Neural cell (in vitro differentiated cells): ENCODE measurements at regions not wholly inside any gene's neighbourhood (a gene's known extent, or its start where the extent isn't known, plus 50 kb on each side); places are given as distances from the start of the nearest gene placed in this dataset.

Experiments
- H2AFZ ChIP-seq: fragments of 200-600, 300-800 bp; sonication (generic), shearing (Covaris generic); 2 replicates; pipeline ENCODE4 v1.6.0; 2014; ENCODE audit warnings: low read depth, mild to moderate bottlenecking, antibody characterized with exemption, low read length, moderate library complexity
- H3F3A ChIP-seq: fragments of 200-600 bp; shearing (Covaris generic); 2 replicates; pipeline ENCODE4 v1.6.1; 2016; ENCODE audit warnings: mild to moderate bottlenecking, moderate library complexity, mixed read lengths, antibody characterized with exemption, low read length; ENCODE audit not compliant: insufficient read depth, poor library complexity, severe bottlenecking
- H3K27ac ChIP-seq: fragments of 200-600, 300-800 bp; sonication (generic), shearing (Covaris generic); 2 replicates; pipeline ENCODE4 v1.5.1; 2014; ENCODE audit warnings: mild to moderate bottlenecking, low read length, moderate library complexity
- H3K27me3 ChIP-seq: fragments of 300-800, 200-600 bp; sonication (generic), shearing (Covaris generic); 2 replicates; pipeline ENCODE4 v1.6.0; 2014; ENCODE audit warnings: mild to moderate bottlenecking, low read depth, low read length, moderate library complexity; ENCODE audit not compliant: insufficient read depth
- H3K36me3 ChIP-seq: fragments of 300-800, 200-600 bp; sonication (generic), shearing (Covaris generic); 2 replicates; pipeline ENCODE4 v1.5.1; 2014; ENCODE audit warnings: mild to moderate bottlenecking, antibody characterized with exemption, low read length, moderate library complexity; ENCODE audit not compliant: insufficient read depth
- H3K4me2 ChIP-seq: fragments of 300-800, 200-600 bp; sonication (generic), shearing (Covaris generic); 2 replicates; pipeline ENCODE4 v1.6.0; 2014; ENCODE audit warnings: mild to moderate bottlenecking, low read length
- H3K4me3 ChIP-seq: fragments of 300-800, 200-600 bp; sonication (generic), shearing (Covaris generic); 2 replicates; pipeline ENCODE4 v1.5.1; 2014; ENCODE audit warnings: mild to moderate bottlenecking, low read length, moderate library complexity
- H3K79me2 ChIP-seq: fragments of 200-600 bp; shearing (Covaris generic); replicated peaks from 2 replicates; pipeline ENCODE4 v1.6.0; 2014; ENCODE audit warnings: mild to moderate bottlenecking, low read length, moderate library complexity; ENCODE audit not compliant: insufficient read depth
- H3K9ac ChIP-seq: fragments of 300-800, 200-600 bp; sonication (generic), shearing (Covaris generic); 2 replicates; pipeline ENCODE4 v1.6.1; 2016; ENCODE audit warnings: mild to moderate bottlenecking, low read length, mixed read lengths
- H3K9me2 ChIP-seq: fragments of 200-600 bp; shearing (Covaris generic); 2 replicates; pipeline ENCODE4 v1.6.1; 2016; ENCODE audit warnings: mild to moderate bottlenecking, low read length, mixed read lengths; ENCODE audit not compliant: insufficient read depth
- H3K9me3 ChIP-seq: fragments of 200-600, 300-800 bp; sonication (generic), shearing (Covaris generic); 2 replicates; pipeline ENCODE4 v1.6.1; 2016; ENCODE audit warnings: mild to moderate bottlenecking, mixed run types, low read length, moderate library complexity, mixed read lengths
- H4K20me1 ChIP-seq: fragments of 200-600 bp; shearing (Covaris generic); 2 replicates; pipeline ENCODE4 v1.6.1; 2016; ENCODE audit warnings: mild to moderate bottlenecking, mixed run types; ENCODE audit not compliant: insufficient read depth
- CTCF ChIP-seq: fragments of 450-650 bp; IDR thresholded peaks from 2 replicates; pipeline ENCODE4 v1.5.1; 2014; ENCODE audit warnings: antibody characterized with exemption, mild to moderate bottlenecking, moderate library complexity; ENCODE audit not compliant: poor library complexity, severe bottlenecking
- EP300 ChIP-seq: fragments of 450-650 bp; conservative IDR thresholded peaks from 2 replicates; pipeline ENCODE4 v1.6.1; 2014; ENCODE audit warnings: antibody characterized with exemption, mild to moderate bottlenecking, moderate library complexity; ENCODE audit not compliant: poor library complexity, severe bottlenecking
- EZH2 ChIP-seq: fragments of 200-600, 300-800 bp; shearing (Covaris generic), sonication (generic); IDR thresholded peaks from 2 replicates; pipeline ENCODE4 v1.6.1; 2014; ENCODE audit warnings: antibody characterized with exemption, low read length, borderline replicate concordance, mild to moderate bottlenecking; ENCODE audit not compliant: insufficient read depth, poor library complexity, severe bottlenecking
- MXI1 ChIP-seq: fragments of 450-650 bp; conservative IDR thresholded peaks from 2 replicates; pipeline ENCODE4 v1.6.1; 2014; ENCODE audit warnings: antibody characterized with exemption, mild to moderate bottlenecking; ENCODE audit not compliant: poor library complexity, severe bottlenecking
- POLR2AphosphoS5 ChIP-seq: IDR thresholded peaks from 2 replicates; pipeline ENCODE4 v1.6.1; 2012
- RAD21 ChIP-seq: fragments of 450-650 bp; conservative IDR thresholded peaks from 2 replicates; pipeline ENCODE4 v1.6.1; 2014; ENCODE audit warnings: antibody characterized with exemption, mild to moderate bottlenecking, moderate library complexity
- SMC3 ChIP-seq: fragments of 450-650 bp; conservative IDR thresholded peaks from 2 replicates; pipeline ENCODE4 v1.6.1; 2014; ENCODE audit warnings: antibody characterized with exemption, mild to moderate bottlenecking, moderate library complexity; ENCODE audit not compliant: poor library complexity
- TAF1 ChIP-seq: IDR thresholded peaks from 2 replicates; pipeline ENCODE4 v1.6.1; 2012; ENCODE audit warnings: low read depth
- TF ChIP-seq, protein P1 (sequence below): IDR thresholded peaks from 2 replicates; pipeline ENCODE4 v1.6.1; 2012; ENCODE audit warnings: borderline replicate concordance

- H3K36me3 ChIP-seq, result no peaks in the 10 kb centered on the region
- no peaks in the 10 kb centered on the region for H3K9me2 ChIP-seq
- H3F3A ChIP-seq, result no peaks in the 10 kb centered on the region
- no peaks in the 10 kb centered on the region for H3K27me3 ChIP-seq
- no peaks in the 10 kb centered on the region for H3K79me2 ChIP-seq
- H3K9me3 ChIP-seq, result no peaks in the 10 kb centered on the region
- no peak overlapping the region for H3K27ac ChIP-seq
- H4K20me1 ChIP-seq, result no peaks in the 10 kb centered on the region
- H3K4me3 ChIP-seq, result no peak overlapping the region
- H2AFZ ChIP-seq, result no peak overlapping the region
- H3K4me2 ChIP-seq, result no peak overlapping the region
- H3K9ac ChIP-seq, result no peak overlapping the region
- TF ChIP-seq TAF1 (no peak), CTCF (no peak)
Measured at GRCh38 chr9:79501546-79501945, 70.2 kb upstream of the TLE4 start.

- Histone ChIP-seq H3K27me3 (no peaks in the 10 kb centered on the region), H3F3A (no peaks in the 10 kb centered on the region), H3K79me2 (no peaks in the 10 kb centered on the region), H3K9me3 (no peaks in the 10 kb centered on the region), H2AFZ (no peak overlapping the region), H3K36me3 (no peaks in the 10 kb centered on the region), H3K27ac (no peak overlapping the region), H3K9me2 (no peaks in the 10 kb centered on the region), H3K4me3 (no peak overlapping the region), H4K20me1 (no peaks in the 10 kb centered on the region), H3K4me2 (no peak overlapping the region), H3K9ac (no peak overlapping the region)
- no peak for TF ChIP-seq MXI1
- no peak for TF ChIP-seq SMC3
- no peak for TF ChIP-seq EZH2
Measured at GRCh38 chr9:79507801-79508200, 64.0 kb upstream of the TLE4 start.

DNA sequence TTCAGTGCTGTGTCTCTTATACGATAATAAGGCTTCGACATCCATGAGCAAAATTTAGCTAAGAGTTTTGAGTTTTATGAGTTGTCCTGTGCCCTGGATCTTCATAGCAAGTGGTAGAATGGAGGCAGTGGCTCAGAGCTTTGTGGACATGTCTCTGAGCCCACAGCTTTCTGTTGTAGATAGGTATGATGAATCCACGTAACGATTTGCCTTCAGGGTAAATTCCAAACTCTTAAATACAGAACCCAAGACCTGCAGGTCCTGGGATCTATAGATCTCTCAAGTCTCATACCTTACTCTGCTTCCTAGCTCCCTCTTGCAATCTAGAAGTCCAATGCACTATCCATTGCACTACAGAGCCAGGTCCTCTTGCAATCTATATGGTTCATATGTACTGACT is 59.5 kb upstream of the TLE4 start:
- no peaks in the 10 kb centered on the region for H4K20me1 ChIP-seq
- no peaks in the 10 kb centered on the region for H3K27me3 ChIP-seq
- no peaks in the 10 kb centered on the region for H3K79me2 ChIP-seq
- no peaks in the 10 kb centered on the region for H3K36me3 ChIP-seq
- TF ChIP-seq SMC3 (no peak), RAD21 (no peak), EZH2 (no peak), CTCF (no peak), MXI1 (no peak), EP300 (no peak), POLR2AphosphoS5 (no peak), TAF1 (no peak)
- TF ChIP-seq, protein P1, sequence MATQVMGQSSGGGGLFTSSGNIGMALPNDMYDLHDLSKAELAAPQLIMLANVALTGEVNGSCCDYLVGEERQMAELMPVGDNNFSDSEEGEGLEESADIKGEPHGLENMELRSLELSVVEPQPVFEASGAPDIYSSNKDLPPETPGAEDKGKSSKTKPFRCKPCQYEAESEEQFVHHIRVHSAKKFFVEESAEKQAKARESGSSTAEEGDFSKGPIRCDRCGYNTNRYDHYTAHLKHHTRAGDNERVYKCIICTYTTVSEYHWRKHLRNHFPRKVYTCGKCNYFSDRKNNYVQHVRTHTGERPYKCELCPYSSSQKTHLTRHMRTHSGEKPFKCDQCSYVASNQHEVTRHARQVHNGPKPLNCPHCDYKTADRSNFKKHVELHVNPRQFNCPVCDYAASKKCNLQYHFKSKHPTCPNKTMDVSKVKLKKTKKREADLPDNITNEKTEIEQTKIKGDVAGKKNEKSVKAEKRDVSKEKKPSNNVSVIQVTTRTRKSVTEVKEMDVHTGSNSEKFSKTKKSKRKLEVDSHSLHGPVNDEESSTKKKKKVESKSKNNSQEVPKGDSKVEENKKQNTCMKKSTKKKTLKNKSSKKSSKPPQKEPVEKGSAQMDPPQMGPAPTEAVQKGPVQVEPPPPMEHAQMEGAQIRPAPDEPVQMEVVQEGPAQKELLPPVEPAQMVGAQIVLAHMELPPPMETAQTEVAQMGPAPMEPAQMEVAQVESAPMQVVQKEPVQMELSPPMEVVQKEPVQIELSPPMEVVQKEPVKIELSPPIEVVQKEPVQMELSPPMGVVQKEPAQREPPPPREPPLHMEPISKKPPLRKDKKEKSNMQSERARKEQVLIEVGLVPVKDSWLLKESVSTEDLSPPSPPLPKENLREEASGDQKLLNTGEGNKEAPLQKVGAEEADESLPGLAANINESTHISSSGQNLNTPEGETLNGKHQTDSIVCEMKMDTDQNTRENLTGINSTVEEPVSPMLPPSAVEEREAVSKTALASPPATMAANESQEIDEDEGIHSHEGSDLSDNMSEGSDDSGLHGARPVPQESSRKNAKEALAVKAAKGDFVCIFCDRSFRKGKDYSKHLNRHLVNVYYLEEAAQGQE, result no peak
- H3K9me3 ChIP-seq, result no peaks in the 10 kb centered on the region
- no peak overlapping the region for H3K4me3 ChIP-seq
- H2AFZ ChIP-seq, result no peak overlapping the region
- no peak overlapping the region for H3K4me2 ChIP-seq
- H3K9ac ChIP-seq, result no peak overlapping the region
- H3K27ac ChIP-seq, result no peak overlapping the region
- H3K9me2 ChIP-seq, result no peaks in the 10 kb centered on the region
- H3F3A ChIP-seq, result no peaks in the 10 kb centered on the region
